ENCODE measurements at regions not wholly inside any gene's neighbourhood (a gene's known extent, or its start where the extent isn't known, plus 50 kb on each side); places are given as distances from the start of the nearest gene placed in this dataset.
A peak's percentile ranks its signal among the peaks of the same experiment; 100 is the strongest.

- in situ Hi-C loops (cut with HindIII; ENCODE audit: low sequenced_read_pairs), result no loop called here
- no peak for TF ChIP-seq CTCF (IDR thresholded peaks at IDR 0.05; ENCODE audit: low read depth, low read length)
- H3K4me3 ChIP-seq (ENCODE audit: low read depth, low read length), result no peak overlapping the region
- no peak for DNase-seq (ENCODE audit: low read depth, low spot score)
These were observed 179.2 kb upstream of the NAMPT start for GRCh38 chr7:106463851-106464611.

DNA sequence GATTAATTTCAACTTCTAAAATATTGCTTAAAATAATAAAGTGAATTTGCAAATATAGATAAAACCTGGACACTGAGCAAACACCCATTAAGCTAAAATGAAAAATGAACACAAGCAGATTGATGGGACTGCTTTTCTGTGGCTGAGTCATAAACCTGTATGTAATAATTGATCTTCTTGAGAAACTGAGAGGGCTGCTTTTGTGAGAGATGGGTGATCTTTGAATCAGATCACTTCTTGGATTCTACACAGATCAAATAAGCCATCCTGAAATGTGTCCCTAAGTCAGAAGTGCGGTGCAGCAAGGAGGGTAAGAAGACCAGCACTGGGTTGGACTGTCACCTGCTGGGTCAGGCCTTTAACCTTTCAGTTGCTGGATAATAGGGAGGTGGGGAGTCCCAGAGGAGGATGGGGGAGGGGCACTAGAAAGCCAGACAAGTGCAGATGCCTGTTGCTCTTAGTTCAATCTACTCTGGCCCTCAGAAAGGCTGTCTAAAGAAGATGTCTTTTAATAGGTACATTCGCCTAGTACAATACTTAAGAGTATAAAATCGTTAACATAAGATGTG is 178.2 kb upstream of the NAMPT start:
- DNase-seq (ENCODE audit: low read depth, low spot score), result no peak
- TF ChIP-seq CTCF (IDR thresholded peaks at IDR 0.05; ENCODE audit: low read depth, low read length), result no peak
- H3K4me3 ChIP-seq (ENCODE audit: low read depth, low read length), result no peak overlapping the region
- in situ Hi-C loops (cut with HindIII; ENCODE audit: low sequenced_read_pairs), result no loop called here

- no peak overlapping the region for H3K4me3 ChIP-seq (ENCODE audit: low read depth, low read length)
- in situ Hi-C loops (cut with HindIII; ENCODE audit: low sequenced_read_pairs), result no loop called here
- TF ChIP-seq CTCF (IDR thresholded peaks at IDR 0.05; ENCODE audit: low read depth, low read length), result peak; percentile 39
- peak; percentile 72 for DNase-seq (ENCODE audit: low read depth, low spot score)
These were observed 177.6 kb upstream of the NAMPT start for GRCh38 chr7:106462365-106462859.

- no peak for DNase-seq (ENCODE audit: low read depth, low spot score)
- no peak overlapping the region for H3K4me3 ChIP-seq (ENCODE audit: low read depth, low read length)
- in situ Hi-C loops (cut with HindIII; ENCODE audit: low sequenced_read_pairs), result no loop called here
- no peak for TF ChIP-seq CTCF (IDR thresholded peaks at IDR 0.05; ENCODE audit: low read depth, low read length)
These were observed 176.0 kb upstream of the NAMPT start for GRCh38 chr7:106460792-106461254.

DNA sequence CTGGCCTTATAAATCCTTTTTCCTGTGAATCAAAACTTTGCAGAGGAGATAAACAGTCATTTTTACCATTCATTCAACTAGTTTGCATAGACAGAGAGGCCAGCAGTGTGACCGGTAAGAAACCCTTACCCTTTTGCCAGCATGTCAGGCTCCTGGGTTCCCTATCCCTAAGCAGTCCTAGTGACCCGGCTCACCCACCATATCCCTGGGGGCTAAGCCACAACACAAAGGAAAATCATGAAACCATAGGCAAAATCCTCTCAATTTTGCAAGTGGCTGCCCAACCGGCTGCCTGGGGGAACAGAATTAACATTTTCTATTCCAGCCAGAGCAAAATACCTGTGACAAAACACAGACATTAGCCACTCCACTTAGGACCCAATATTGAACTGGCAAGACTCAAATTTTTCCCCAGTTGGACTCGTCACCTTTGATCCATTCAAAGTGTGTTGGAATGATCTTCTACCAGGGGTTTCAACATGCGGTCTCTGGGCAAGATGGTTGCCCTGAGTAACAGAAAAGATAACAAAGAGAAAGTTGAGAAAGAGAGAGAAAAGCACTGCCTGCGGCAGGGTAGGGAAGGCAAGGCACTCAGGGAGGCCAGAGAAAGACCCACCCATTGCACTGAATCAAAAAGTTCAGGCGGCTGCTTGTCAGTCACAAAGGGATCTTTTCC is 174.8 kb upstream of the NAMPT start:
- in situ Hi-C loops (cut with HindIII; ENCODE audit: low sequenced_read_pairs), result no loop called here
- DNase-seq (ENCODE audit: low read depth, low spot score), result no peak
- TF ChIP-seq CTCF (IDR thresholded peaks at IDR 0.05; ENCODE audit: low read depth, low read length), result no peak
- H3K4me3 ChIP-seq (ENCODE audit: low read depth, low read length), result no peak overlapping the region

GRCh38 chr7:106457678-106458077 is 172.9 kb upstream of the NAMPT start:
- TF ChIP-seq CTCF (IDR thresholded peaks at IDR 0.05; ENCODE audit: low read depth, low read length), result no peak
- H3K4me3 ChIP-seq (ENCODE audit: low read depth, low read length), result no peak overlapping the region
- in situ Hi-C loops (cut with HindIII; ENCODE audit: low sequenced_read_pairs), result no loop called here
- DNase-seq (ENCODE audit: low read depth, low spot score), result peak; percentile 16
